OCI-LY1 (cell line): ENCODE measurements at regions not wholly inside any gene's neighbourhood (a gene's known extent, or its start where the extent isn't known, plus 50 kb on each side); places are given as distances from the start of the nearest gene placed in this dataset.

Source experiments
- CTCF ChIP-seq: fragments of 200-600 bp; sonication (generic), shearing (Covaris generic); IDR thresholded peaks from 2 replicates; pipeline ENCODE4 v1.5.1; 2017; ENCODE audit warnings: mild to moderate bottlenecking, antibody characterized with exemption, low read length, moderate library complexity, mixed read lengths
- EZH2 ChIP-seq: fragments of 200-600 bp; sonication (generic), shearing (Covaris generic); IDR thresholded peaks from 2 replicates; pipeline ENCODE4 v1.8.0; 2017; ENCODE audit warnings: borderline replicate concordance, mixed run types, mild to moderate bottlenecking, antibody characterized with exemption, low read length, moderate library complexity, mixed read lengths

GRCh38 chr13:57846600-57847173, 215.1 kb downstream of the PCDH17 start:
- TF ChIP-seq CTCF, result no peak
- no peak for TF ChIP-seq EZH2
